ENCODE measurements at regions not wholly inside any gene's neighbourhood (a gene's known extent, or its start where the extent isn't known, plus 50 kb on each side); places are given as distances from the start of the nearest gene placed in this dataset.

DNA sequence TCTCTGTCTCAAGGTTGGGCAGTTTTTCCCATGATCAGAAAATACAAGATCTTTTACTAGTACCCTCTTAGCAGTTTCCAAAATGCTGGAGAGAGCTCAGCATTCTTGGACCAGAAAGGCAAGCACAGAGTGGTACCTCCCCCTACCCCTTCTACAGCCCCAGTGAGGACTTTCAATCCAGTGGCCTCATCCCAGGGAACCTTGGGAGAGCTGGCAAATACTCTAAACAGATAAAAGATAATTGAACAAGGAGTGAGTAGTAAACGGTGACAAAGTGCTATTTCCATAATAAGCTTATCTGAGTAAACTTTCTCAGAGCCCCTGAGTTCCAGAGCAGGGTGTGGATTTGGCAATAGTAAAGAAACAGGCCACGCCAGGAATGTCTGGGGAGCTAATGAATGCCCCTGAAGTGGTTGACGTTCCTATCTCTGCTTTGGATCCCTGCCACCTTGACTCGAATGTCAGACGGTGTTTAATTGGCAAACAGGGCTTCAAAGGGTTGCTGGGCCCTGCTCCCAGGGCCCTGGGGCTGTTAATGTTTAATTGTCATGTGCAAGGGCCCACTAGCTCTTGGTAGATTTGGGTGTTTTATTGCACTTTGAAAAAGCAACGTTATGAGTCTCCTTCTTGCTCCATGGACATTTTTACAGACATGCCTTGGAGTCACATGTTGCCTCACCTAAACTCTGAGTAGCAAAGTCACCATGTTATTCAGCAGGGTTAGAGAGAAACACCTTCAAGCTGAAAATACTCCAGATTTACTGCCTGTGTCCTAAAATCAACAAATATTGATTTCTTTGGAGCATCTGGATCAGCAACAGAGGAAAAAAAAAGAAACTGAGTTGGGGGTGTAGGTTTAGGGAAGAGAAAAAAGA, 239.9 kb downstream of the CYRIA start:
- TF ChIP-seq CTCF (IDR thresholded peaks at IDR 0.05) (no peak), POLR2A (IDR thresholded peaks at IDR 0.05) (no peak)

All from thyroid gland (tissue), 4 donors.